Smooth muscle cell (in vitro differentiated cells): ENCODE measurements at regions not wholly inside any gene's neighbourhood (a gene's known extent, or its start where the extent isn't known, plus 50 kb on each side); places are given as distances from the start of the nearest gene placed in this dataset.

Experiments used
- DNase-seq: peaks from one replicate; lab custom pipeline; 2025; ENCODE audit not compliant: unreplicated experiment; lab: John Stamatoyannopoulos, UW
- H2AFZ ChIP-seq: fragments of 200-600 bp; sonication (generic); 2 replicates; pipeline ENCODE4 v1.6.0; 2016; ENCODE audit warnings: antibody characterized with exemption, low read depth, mild to moderate bottlenecking
- H3F3A ChIP-seq: fragments of 200-600 bp; sonication (generic); 2 replicates; pipeline ENCODE4 v1.6.0; 2017; ENCODE audit warnings: antibody characterized with exemption, low read depth
- H3K27ac ChIP-seq: fragments of 200-600 bp; sonication (generic); 2 replicates; pipeline ENCODE4 v1.5.1; 2016; ENCODE audit warnings: low read depth, mild to moderate bottlenecking
- H3K27me3 ChIP-seq: fragments of 200-600 bp; sonication (generic); 2 replicates; pipeline ENCODE4 v1.6.1; 2016; ENCODE audit warnings: low read depth, mild to moderate bottlenecking
- H3K36me3 ChIP-seq: fragments of 200-600 bp; sonication (generic); 2 replicates; pipeline ENCODE4 v1.5.1; 2016; ENCODE audit warnings: low read depth
- H3K4me1 ChIP-seq: fragments of 200-600 bp; sonication (generic); 2 replicates; pipeline ENCODE4 v1.5.1; 2016; ENCODE audit warnings: low read depth
- H3K4me2 ChIP-seq: fragments of 200-600 bp; sonication (generic); 2 replicates; pipeline ENCODE4 v1.6.0; 2016; ENCODE audit warnings: mild to moderate bottlenecking
- H3K4me3 ChIP-seq: fragments of 200-600 bp; sonication (generic); 2 replicates; pipeline ENCODE4 v1.5.1; 2016; ENCODE audit warnings: mild to moderate bottlenecking
- H3K79me2 ChIP-seq: fragments of 200-600 bp; sonication (generic); 2 replicates; pipeline ENCODE4 v1.6.0; 2016; ENCODE audit warnings: low read depth, mild to moderate bottlenecking
- H3K9ac ChIP-seq: fragments of 200-600 bp; sonication (generic); 2 replicates; pipeline ENCODE4 v1.6.0; 2016; ENCODE audit warnings: low read depth
- H3K9me3 ChIP-seq: fragments of 200-600 bp; sonication (generic); replicated peaks from 2 replicates; pipeline ENCODE4 v1.5.1; 2016; ENCODE audit warnings: low read depth
- H4K20me1 ChIP-seq: fragments of 200-600 bp; sonication (generic); 2 replicates; pipeline ENCODE4 v1.6.0; 2016; ENCODE audit warnings: low read depth
- CTCF ChIP-seq: fragments of 200-600 bp; sonication (generic); IDR thresholded peaks from 2 replicates; pipeline ENCODE4 v1.5.1; 2017; ENCODE audit warnings: borderline replicate concordance, mild to moderate bottlenecking, antibody characterized with exemption; ENCODE audit not compliant: insufficient read depth, poor library complexity, severe bottlenecking
- WGBS: methylation state at CpG from one replicate; pipeline ENCODE4 v1.1.7; 2016; ENCODE audit warnings: low lambda C conversion rate; 5-methylcytosine and 5-hydroxymethylcytosine counted together

DNA sequence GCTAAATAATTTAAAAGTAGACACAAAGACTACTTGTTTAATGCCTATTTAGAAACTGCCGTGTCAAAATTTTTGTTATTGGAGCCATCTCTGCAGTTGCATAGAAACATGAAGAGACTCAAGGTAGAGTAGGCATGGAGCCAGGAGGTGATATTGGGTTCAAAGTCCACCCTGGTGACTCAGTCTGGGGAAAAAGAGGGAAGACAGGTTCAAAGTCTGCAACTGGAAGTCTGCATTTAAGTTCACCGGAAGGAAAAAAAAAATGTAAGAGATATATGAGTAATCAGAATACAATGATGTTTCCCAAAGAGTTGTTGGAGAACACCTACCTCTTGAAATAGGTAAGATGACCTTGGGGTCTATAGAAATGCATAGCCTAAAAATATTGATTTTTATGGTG, 67.4 kb upstream of the QRFPR start:
- no peaks in the 10 kb centered on the region for H3K4me1 ChIP-seq
- H3K27ac ChIP-seq: no peak overlapping the region
- no peaks in the 10 kb centered on the region for H3F3A ChIP-seq
- no peaks in the 10 kb centered on the region for H4K20me1 ChIP-seq
- no peaks in the 10 kb centered on the region for H3K9me3 ChIP-seq
- DNase-seq: no peak
- H3K9ac ChIP-seq: no peak overlapping the region
- no peak for TF ChIP-seq CTCF
- 89% methylated on average over 2 of the region's 2 CpGs for WGBS
- H3K4me2 ChIP-seq: no peak overlapping the region
- H3K4me3 ChIP-seq: no peak overlapping the region
- H3K79me2 ChIP-seq: no peaks in the 10 kb centered on the region
- H2AFZ ChIP-seq: no peak overlapping the region
- H3K36me3 ChIP-seq: no peaks in the 10 kb centered on the region
- no peaks in the 10 kb centered on the region for H3K27me3 ChIP-seq

DNA sequence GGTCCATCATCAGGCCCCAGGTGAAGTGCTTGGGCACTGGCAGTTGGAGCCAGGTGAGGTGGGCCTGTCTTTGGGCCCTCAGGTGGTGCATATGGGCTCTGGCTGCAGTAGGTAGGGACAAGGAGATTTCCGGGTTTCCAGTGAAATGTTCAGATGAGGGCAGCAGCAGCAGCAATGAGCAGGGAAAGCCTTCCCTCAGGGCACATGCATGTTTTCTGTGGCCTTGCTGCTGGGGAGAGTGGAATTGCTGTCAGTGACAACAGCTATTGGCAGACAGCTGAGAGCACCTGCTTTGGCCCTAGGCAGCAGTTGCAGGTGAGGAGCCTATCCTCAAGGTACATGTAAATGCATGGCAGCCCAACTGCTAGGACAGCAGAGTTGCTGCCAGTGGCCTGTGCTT, 58.9 kb upstream of the QRFPR start:
- Histone ChIP-seq H3K4me3 (no peak overlapping the region), H3K79me2 (no peaks in the 10 kb centered on the region), H3K9ac (no peak overlapping the region), H3K4me2 (no peak overlapping the region), H3K36me3 (no peaks in the 10 kb centered on the region), H4K20me1 (no peaks in the 10 kb centered on the region), H2AFZ (no peak overlapping the region), H3K9me3 (peaks cover 17% of the 10 kb centered on the region), H3K4me1 (no peaks in the 10 kb centered on the region), H3F3A (no peaks in the 10 kb centered on the region), H3K27me3 (no peaks in the 10 kb centered on the region), H3K27ac (no peak overlapping the region)
- TF ChIP-seq CTCF: no peak
- no peak for DNase-seq
- WGBS: 67% methylated on average over 1 of the region's 1 CpG
